ENCODE measurements at regions not wholly inside any gene's neighbourhood (a gene's known extent, or its start where the extent isn't known, plus 50 kb on each side); places are given as distances from the start of the nearest gene placed in this dataset.
"Not testable (repeated sequence)": the region's sequence is repeated elsewhere in the genome, so short reads cannot be mapped to it uniquely, and the experiment has no call there.

DNA sequence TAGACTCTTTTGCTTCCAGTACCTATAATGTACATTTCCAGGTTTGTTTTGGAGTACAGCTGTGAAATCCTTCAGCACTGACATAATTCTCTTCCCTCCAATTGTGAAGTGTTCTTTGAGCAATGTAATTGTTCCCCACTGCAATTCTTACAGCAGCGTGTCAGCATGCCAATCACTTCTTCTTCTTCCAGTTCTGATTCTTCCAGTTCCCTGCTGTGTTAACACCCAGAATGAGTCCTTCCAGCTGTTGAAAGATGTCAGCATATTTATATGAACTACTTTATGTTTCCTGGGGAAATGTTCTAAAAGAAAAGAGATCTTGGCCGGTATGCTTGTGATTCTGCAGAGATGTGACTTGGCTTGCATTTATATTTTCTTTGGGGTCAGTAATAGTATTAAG lies 213.9 kb downstream of the UNC5CL start:
- Histone ChIP-seq H3K9me3 (ENCODE audit: control insufficient read depth, low read length) (no peaks in the 10 kb centered on the region), H3K27ac (ENCODE audit: insufficient read depth, low read depth, low read length, poor library complexity, severe bottlenecking) (no peak overlapping the region), H3K4me3 (ENCODE audit: insufficient read depth, low read depth, low read length) (no peak overlapping the region), H3K27me3 (ENCODE audit: control insufficient read depth, insufficient read depth, low read length, poor library complexity, severe bottlenecking) (no peaks in the 10 kb centered on the region), H3K4me1 (ENCODE audit: control insufficient read depth, insufficient read depth, low read length) (no peaks in the 10 kb centered on the region), H3K36me3 (ENCODE audit: control insufficient read depth, insufficient read depth, low read length) (no peaks in the 10 kb centered on the region)
- WGBS, 2 experiments: 82 to 91% methylated on average over 2 of the region's 2 CpGs

DNA sequence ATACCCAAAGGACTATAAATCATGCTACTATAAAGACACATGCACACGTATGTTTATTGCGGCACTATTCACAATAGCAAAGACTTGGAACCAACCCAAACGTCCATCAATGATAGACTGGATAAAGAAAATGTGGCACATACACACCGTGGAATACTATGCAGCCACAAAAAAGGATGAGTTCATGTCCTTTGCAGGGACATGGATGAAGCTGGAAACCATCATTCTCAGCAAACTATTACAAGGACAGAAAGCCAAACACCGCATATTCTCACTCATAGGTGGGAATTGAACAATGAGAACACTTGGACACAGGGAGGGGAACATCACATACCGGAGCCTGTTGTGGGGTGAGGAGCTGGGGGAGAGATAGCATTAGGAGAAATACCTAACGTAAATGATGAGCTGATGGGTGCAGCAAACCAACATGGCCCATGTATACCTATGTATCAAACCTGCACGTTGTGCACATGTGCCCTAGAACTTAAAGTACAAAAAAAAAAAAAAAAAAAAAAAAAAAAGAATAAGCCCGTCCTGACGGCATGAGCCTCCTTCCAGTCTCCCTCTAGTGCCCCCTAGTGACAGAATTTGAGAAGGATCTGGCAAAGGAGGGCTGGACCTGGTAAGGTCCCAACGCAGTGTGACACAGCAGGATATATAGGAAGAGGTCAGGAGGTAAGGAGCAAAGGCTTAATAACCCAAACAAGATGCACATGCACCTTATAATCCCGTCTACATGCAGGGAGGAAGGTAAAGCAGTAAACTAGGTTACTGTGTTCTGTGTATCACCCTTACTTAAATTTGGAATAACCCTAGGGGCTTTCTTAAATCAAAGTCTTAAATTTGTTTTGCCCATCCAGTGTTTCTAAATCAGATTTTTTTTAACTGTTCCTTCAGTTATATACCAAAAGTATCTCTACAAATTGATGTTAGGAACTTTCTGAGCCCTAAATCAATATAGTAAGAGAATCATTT lies 214.8 kb downstream of the UNC5CL start:
- not testable (repeated sequence) for H3K36me3 ChIP-seq (ENCODE audit: control insufficient read depth, insufficient read depth, low read length); H3K4me3 ChIP-seq (ENCODE audit: insufficient read depth, low read depth, low read length); H3K9me3 ChIP-seq (ENCODE audit: control insufficient read depth, low read length); H3K27ac ChIP-seq (ENCODE audit: insufficient read depth, low read depth, low read length, poor library complexity, severe bottlenecking); H3K4me1 ChIP-seq (ENCODE audit: control insufficient read depth, insufficient read depth, low read length); H3K27me3 ChIP-seq (ENCODE audit: control insufficient read depth, insufficient read depth, low read length, poor library complexity, severe bottlenecking)
- WGBS, 2 experiments: 56 to 64% methylated on average over 9 to 12 of the region's 12 CpGs

DNA sequence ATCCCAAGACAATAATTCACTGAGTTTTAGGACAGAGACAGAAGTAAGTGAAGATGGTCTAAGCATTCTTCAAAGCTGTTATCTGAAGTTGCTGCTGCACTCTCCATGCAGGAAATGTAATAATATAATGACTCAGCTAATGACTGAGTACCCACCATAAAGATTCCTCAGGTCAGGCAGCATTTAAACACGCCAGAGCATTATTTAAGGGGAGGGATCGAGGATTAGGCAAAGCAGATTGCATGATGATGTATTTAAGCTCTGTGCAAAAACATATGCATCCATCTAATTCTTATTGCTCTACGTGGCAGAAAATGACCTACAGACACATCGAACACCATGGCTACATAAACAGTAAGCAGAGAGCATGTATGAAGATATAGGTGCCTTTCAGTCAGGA lies 216.4 kb downstream of the UNC5CL start:
- Histone ChIP-seq H3K27me3 (ENCODE audit: control insufficient read depth, insufficient read depth, low read length, poor library complexity, severe bottlenecking) (no peaks in the 10 kb centered on the region), H3K36me3 (ENCODE audit: control insufficient read depth, insufficient read depth, low read length) (no peaks in the 10 kb centered on the region), H3K4me1 (ENCODE audit: control insufficient read depth, insufficient read depth, low read length) (no peaks in the 10 kb centered on the region), H3K4me3 (ENCODE audit: insufficient read depth, low read depth, low read length) (no peak overlapping the region), H3K9me3 (ENCODE audit: control insufficient read depth, low read length) (no peaks in the 10 kb centered on the region), H3K27ac (ENCODE audit: insufficient read depth, low read depth, low read length, poor library complexity, severe bottlenecking) (no peak overlapping the region)
- WGBS, 2 experiments: 88 to 93% methylated on average over 2 to 4 of the region's 4 CpGs

DNA sequence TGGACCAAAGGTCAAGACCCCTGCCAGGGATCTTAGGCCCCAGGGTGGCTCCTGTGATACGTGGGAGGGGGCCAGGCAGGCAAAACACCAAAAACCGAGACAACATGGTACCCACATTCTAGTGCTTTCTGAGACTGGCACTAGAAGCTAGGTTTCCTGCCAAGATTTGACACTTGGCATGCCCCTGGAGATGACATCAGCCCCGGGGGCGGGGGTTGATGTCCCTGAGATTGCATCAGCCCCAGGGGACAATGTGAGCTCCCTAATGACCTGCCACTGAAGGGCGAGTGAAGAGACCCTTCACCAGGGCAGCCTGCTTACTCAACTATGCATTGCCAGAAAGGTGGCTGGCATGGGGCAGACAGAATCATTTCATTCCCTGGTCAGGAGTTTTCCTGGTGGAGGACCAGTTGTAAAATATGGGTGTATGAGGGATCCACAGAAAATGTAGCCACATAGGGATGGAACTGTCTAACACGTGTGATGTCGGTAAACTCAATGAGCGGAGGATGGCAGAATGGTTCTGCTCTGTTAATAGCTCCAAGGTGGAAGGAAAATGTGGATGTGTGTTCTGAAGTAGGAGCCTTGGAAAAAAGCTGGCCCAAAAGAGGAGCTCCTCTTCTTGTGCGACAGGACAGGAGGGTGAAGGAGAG lies 219.7 kb downstream of the UNC5CL start:
- H3K27me3 ChIP-seq (ENCODE audit: control insufficient read depth, insufficient read depth, low read length, poor library complexity, severe bottlenecking): no peaks in the 10 kb centered on the region
- 92% methylated on average over 9 of the region's 9 CpGs for WGBS, 2 experiments
- H3K4me3 ChIP-seq (ENCODE audit: insufficient read depth, low read depth, low read length): no peak overlapping the region
- no peaks in the 10 kb centered on the region for H3K36me3 ChIP-seq (ENCODE audit: control insufficient read depth, insufficient read depth, low read length)
- H3K4me1 ChIP-seq (ENCODE audit: control insufficient read depth, insufficient read depth, low read length): no peaks in the 10 kb centered on the region
- H3K27ac ChIP-seq (ENCODE audit: insufficient read depth, low read depth, low read length, poor library complexity, severe bottlenecking): no peak overlapping the region
- no peaks in the 10 kb centered on the region for H3K9me3 ChIP-seq (ENCODE audit: control insufficient read depth, low read length)

DNA sequence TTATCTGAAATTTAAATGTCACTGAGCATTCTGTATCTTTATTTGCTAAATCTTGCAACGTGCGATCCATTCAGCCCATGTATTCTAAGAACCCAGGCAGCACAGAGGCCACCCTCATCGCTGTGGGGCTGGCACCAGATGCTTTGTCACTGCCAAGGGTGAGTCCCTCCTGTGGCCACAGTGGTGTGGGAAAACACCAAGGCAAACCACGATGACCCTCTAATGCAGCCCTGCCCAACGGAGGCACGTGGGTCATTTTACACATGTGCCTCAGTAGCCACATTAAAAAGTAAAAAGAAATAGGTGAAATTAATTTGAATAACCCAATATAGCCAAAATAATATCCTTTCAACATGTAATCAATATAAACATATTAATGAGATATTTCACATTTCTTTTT lies 221.7 kb downstream of the UNC5CL start:
- H3K27me3 ChIP-seq (ENCODE audit: control insufficient read depth, insufficient read depth, low read length, poor library complexity, severe bottlenecking): no peaks in the 10 kb centered on the region
- no peaks in the 10 kb centered on the region for H3K4me1 ChIP-seq (ENCODE audit: control insufficient read depth, insufficient read depth, low read length)
- no peaks in the 10 kb centered on the region for H3K36me3 ChIP-seq (ENCODE audit: control insufficient read depth, insufficient read depth, low read length)
- no peak overlapping the region for H3K27ac ChIP-seq (ENCODE audit: insufficient read depth, low read depth, low read length, poor library complexity, severe bottlenecking)
- no peak overlapping the region for H3K4me3 ChIP-seq (ENCODE audit: insufficient read depth, low read depth, low read length)
- no peaks in the 10 kb centered on the region for H3K9me3 ChIP-seq (ENCODE audit: control insufficient read depth, low read length)
- 94 to 98% methylated on average over 6 of the region's 6 CpGs for WGBS, 2 experiments

DNA sequence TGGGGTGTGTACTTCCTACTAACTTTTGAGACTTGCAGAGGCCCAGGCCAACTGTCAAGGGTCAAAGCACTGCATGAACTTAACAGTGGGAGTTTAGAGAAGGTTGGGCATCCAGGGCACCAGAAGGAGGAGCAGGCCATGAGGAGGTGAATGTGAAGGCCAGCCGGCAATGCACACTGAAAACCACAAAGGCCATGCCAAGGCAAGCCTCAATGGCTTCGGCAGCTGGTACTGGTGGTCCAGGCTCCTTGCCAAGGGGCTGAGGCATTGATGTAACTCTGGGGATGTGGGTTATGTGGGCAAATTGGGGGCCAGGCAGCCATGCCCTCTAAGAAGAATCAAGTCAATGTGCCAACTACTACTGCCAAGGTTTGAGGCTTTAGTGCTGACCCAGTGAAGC lies 222.4 kb downstream of the UNC5CL start:
- no peak overlapping the region for H3K4me3 ChIP-seq (ENCODE audit: insufficient read depth, low read depth, low read length)
- H3K27me3 ChIP-seq (ENCODE audit: control insufficient read depth, insufficient read depth, low read length, poor library complexity, severe bottlenecking): no peaks in the 10 kb centered on the region
- WGBS, 2 experiments: 94 to 95% methylated on average over 2 of the region's 2 CpGs
- H3K9me3 ChIP-seq (ENCODE audit: control insufficient read depth, low read length): no peaks in the 10 kb centered on the region
- no peak overlapping the region for H3K27ac ChIP-seq (ENCODE audit: insufficient read depth, low read depth, low read length, poor library complexity, severe bottlenecking)
- no peaks in the 10 kb centered on the region for H3K36me3 ChIP-seq (ENCODE audit: control insufficient read depth, insufficient read depth, low read length)
- no peaks in the 10 kb centered on the region for H3K4me1 ChIP-seq (ENCODE audit: control insufficient read depth, insufficient read depth, low read length)

DNA sequence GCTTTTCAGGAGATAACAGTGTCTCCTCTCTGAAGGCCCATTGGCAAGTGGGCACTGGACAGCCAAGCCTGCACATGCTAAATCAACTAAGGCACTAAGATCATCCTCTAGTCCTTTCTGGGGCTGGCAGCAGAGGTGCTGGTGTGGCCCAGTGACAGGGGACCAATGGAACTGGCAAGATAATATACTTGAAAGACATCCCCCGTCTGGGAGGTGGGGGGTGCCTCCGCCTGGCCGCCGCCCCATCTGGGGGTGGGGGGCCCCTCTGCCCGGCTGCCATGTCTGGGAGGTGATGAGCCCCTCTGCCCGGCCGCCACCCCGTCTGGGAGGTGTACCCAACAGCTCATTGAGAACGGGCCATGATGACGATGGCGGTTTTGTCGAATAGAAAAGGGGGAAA lies 223.3 kb downstream of the UNC5CL start:
- WGBS, 2 experiments: 96 to 97% methylated on average over 12 of the region's 12 CpGs
- H3K4me3 ChIP-seq (ENCODE audit: insufficient read depth, low read depth, low read length): no peak overlapping the region
- H3K27me3 ChIP-seq (ENCODE audit: control insufficient read depth, insufficient read depth, low read length, poor library complexity, severe bottlenecking): no peaks in the 10 kb centered on the region
- no peaks in the 10 kb centered on the region for H3K36me3 ChIP-seq (ENCODE audit: control insufficient read depth, insufficient read depth, low read length)
- H3K27ac ChIP-seq (ENCODE audit: insufficient read depth, low read depth, low read length, poor library complexity, severe bottlenecking): no peak overlapping the region
- H3K4me1 ChIP-seq (ENCODE audit: control insufficient read depth, insufficient read depth, low read length): no peaks in the 10 kb centered on the region
- no peaks in the 10 kb centered on the region for H3K9me3 ChIP-seq (ENCODE audit: control insufficient read depth, low read length)

DNA sequence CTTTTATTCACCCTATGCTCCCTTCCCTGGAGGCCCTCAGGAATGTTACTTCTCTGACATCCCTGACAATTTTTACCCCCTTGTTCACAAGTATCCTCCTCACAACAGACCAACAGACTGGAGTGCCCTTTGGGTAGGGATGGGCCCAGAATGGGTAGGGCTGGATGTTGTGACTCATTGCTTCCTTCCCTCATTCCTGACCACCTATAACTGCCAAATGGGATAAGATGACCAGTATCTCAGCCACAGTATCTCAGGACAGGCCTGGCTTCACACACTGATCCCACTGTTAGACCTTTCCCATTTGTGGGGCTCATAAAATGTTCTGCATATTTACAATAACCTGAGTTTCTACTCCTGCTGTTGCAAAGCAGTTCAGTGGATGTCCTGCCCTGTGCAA lies 223.0 kb upstream of the LRFN2 start:
- Histone ChIP-seq H3K27ac (ENCODE audit: insufficient read depth, low read depth, low read length, poor library complexity, severe bottlenecking) (no peak overlapping the region), H3K9me3 (ENCODE audit: control insufficient read depth, low read length) (no peaks in the 10 kb centered on the region), H3K4me1 (ENCODE audit: control insufficient read depth, insufficient read depth, low read length) (no peaks in the 10 kb centered on the region), H3K27me3 (ENCODE audit: control insufficient read depth, insufficient read depth, low read length, poor library complexity, severe bottlenecking) (no peaks in the 10 kb centered on the region), H3K36me3 (ENCODE audit: control insufficient read depth, insufficient read depth, low read length) (no peaks in the 10 kb centered on the region), H3K4me3 (ENCODE audit: insufficient read depth, low read depth, low read length) (no peak overlapping the region)

DNA sequence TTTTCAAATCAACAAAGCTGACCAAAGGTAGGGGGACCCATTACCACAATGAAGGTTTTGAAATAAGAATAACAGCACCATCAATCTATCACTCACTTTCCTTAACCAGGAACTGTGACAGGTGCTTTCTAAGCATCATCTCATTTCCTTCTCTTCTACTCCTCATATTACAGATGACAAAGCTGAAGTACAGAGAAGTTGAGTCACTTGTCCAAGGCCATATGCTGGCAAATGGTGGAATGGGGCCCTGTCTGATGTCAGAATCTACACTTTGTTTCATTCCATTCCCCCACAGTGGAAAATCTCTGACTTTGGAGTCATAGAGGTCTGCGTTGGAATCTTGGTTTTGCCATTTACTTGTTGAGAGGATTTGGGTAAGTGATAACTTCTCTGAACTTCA lies 222.5 kb upstream of the LRFN2 start:
- no peak overlapping the region for H3K27ac ChIP-seq (ENCODE audit: insufficient read depth, low read depth, low read length, poor library complexity, severe bottlenecking)
- no peaks in the 10 kb centered on the region for H3K4me1 ChIP-seq (ENCODE audit: control insufficient read depth, insufficient read depth, low read length)
- no peak overlapping the region for H3K4me3 ChIP-seq (ENCODE audit: insufficient read depth, low read depth, low read length)
- H3K27me3 ChIP-seq (ENCODE audit: control insufficient read depth, insufficient read depth, low read length, poor library complexity, severe bottlenecking): no peaks in the 10 kb centered on the region
- H3K36me3 ChIP-seq (ENCODE audit: control insufficient read depth, insufficient read depth, low read length): no peaks in the 10 kb centered on the region
- no CpG with 5 or more reads among the region's 1 CpG for WGBS, 2 experiments
- H3K9me3 ChIP-seq (ENCODE audit: control insufficient read depth, low read length): no peaks in the 10 kb centered on the region

DNA sequence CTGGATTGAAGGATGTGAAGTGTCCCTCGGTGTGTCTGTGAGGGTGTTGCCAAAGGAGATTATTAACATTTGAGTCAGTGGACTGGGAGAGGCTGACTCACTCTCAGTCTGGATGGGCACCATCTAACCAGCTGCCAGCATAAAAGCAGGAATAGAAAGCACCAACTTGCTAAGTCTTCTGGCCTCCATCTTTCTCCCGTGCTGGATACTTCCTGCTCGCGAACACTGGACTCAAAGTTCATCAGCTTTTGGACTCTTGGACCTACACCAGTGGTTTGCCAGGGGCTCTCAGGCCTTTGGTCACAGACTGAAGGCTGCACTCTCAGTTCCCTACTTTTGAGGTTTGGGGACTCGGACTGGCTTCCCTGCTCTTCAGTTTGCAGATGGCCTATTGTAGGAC lies 220.3 kb upstream of the LRFN2 start:
- peaks cover 4% of the 10 kb centered on the region for H3K4me1 ChIP-seq (ENCODE audit: control insufficient read depth, insufficient read depth, low read length)
- H3K36me3 ChIP-seq (ENCODE audit: control insufficient read depth, insufficient read depth, low read length): no peaks in the 10 kb centered on the region
- H3K9me3 ChIP-seq (ENCODE audit: control insufficient read depth, low read length): no peaks in the 10 kb centered on the region
- 92 to 96% methylated on average over 5 of the region's 5 CpGs for WGBS, 2 experiments
- no peak overlapping the region for H3K4me3 ChIP-seq (ENCODE audit: insufficient read depth, low read depth, low read length)
- H3K27me3 ChIP-seq (ENCODE audit: control insufficient read depth, insufficient read depth, low read length, poor library complexity, severe bottlenecking): no peaks in the 10 kb centered on the region
- H3K27ac ChIP-seq (ENCODE audit: insufficient read depth, low read depth, low read length, poor library complexity, severe bottlenecking): no peak overlapping the region
